ENCODE measurements at regions not wholly inside any gene's neighbourhood (a gene's known extent, or its start where the extent isn't known, plus 50 kb on each side); places are given as distances from the start of the nearest gene placed in this dataset.

- Mint-ChIP-seq H3K4me1 (no peaks in the 10 kb centered on the region), H3K36me3 (no peaks in the 10 kb centered on the region), H3K27me3 (peaks cover 12% of the 10 kb centered on the region), H3K27ac (no peak overlapping the region), H3K9me3 (peaks cover 2% of the 10 kb centered on the region), H3K4me3 (no peak overlapping the region)
- DNase-seq, result no peak
Observed at GRCh38 chr6:4516206-4516605, 260.0 kb upstream of the CDYL start.

- DNase-seq, result no peak
- Mint-ChIP-seq H3K4me3 (no peak overlapping the region), H3K36me3 (no peaks in the 10 kb centered on the region), H3K27ac (no peak overlapping the region), H3K27me3 (no peaks in the 10 kb centered on the region), H3K9me3 (no peaks in the 10 kb centered on the region), H3K4me1 (no peaks in the 10 kb centered on the region)
Observed at GRCh38 chr6:4513561-4513960, 262.6 kb upstream of the CDYL start.

GRCh38 chr6:4512051-4512471 lies 264.1 kb upstream of the CDYL start:
- Mint-ChIP-seq H3K36me3 (no peaks in the 10 kb centered on the region), H3K9me3 (no peaks in the 10 kb centered on the region), H3K27ac (no peak overlapping the region), H3K4me1 (no peaks in the 10 kb centered on the region), H3K4me3 (no peak overlapping the region), H3K27me3 (peaks cover 3% of the 10 kb centered on the region)
- no peak for DNase-seq

GRCh38 chr6:4511641-4512020 lies 264.6 kb upstream of the CDYL start:
- no peaks in the 10 kb centered on the region for H3K4me1 Mint-ChIP-seq
- no peak overlapping the region for H3K27ac Mint-ChIP-seq
- no peaks in the 10 kb centered on the region for H3K9me3 Mint-ChIP-seq
- no peak overlapping the region for H3K4me3 Mint-ChIP-seq
- H3K27me3 Mint-ChIP-seq, result peaks cover 5% of the 10 kb centered on the region
- H3K36me3 Mint-ChIP-seq, result no peaks in the 10 kb centered on the region
- DNase-seq, result no peak

DNA sequence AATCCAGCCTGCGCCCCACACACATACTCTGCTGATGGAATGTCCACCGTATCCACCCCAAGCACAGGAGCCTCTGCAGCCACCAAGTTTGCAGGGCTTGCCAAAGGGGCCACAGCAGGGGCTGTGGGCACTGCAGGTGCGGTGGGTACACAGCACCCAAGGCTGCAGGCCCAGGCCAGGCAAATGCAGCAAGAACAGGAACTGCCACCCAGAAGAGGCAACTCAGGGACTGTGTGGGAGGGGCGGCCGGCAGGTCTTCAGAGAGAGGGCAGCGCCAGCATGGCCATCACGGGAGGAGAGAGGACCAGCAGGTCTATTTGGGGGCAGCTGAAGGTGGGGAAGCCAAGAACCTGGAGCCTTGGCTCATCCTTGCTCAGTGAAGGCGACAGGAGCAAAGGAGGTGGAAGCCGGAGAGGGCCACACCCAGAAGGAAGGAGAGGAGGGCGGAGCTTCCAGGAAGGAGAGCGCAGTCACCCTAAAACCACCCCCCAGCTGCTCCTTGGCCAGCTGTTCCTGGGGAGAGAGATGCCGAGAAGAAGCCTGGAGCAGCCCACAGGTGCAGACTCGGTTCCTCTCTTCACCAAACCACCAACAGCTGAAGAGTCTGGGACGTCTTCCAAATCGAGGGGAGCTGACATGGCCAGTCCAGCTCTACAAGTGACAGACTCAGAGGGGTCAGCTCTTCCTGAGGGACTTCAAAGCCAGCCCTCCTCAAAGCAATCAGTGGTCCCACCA lies 265.1 kb upstream of the CDYL start:
- H3K27ac Mint-ChIP-seq, result no peak overlapping the region
- peaks cover 5% of the 10 kb centered on the region for H3K27me3 Mint-ChIP-seq

DNA sequence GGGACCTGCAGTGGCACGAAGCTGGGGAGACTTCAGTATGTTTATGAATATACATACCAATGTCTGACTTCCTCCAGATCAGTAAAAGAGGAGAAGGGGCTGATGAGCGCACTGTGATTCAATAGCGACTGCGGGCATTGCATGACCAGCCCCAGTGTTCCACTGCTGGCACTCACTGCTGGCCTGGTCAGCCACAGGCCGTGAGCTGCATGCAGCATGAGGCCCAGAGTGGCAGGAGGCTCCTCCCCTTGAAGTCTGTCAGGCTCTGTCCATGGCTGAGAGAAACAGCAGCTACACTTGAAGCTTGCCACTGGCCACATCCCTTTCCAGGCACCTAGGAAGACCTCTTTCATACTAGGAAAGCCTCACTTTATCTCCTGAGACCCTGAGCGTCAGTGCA lies 265.9 kb upstream of the CDYL start:
- H3K4me1 Mint-ChIP-seq, result no peaks in the 10 kb centered on the region
- peaks cover 6% of the 10 kb centered on the region for H3K27me3 Mint-ChIP-seq
- no peaks in the 10 kb centered on the region for H3K9me3 Mint-ChIP-seq
- H3K27ac Mint-ChIP-seq, result no peak overlapping the region
- no peaks in the 10 kb centered on the region for H3K36me3 Mint-ChIP-seq
- no peak for DNase-seq
- H3K4me3 Mint-ChIP-seq, result no peak overlapping the region

More for the DNA sequence above, 265.1 kb upstream of the CDYL start:
- no peak overlapping the region for H3K4me3 Mint-ChIP-seq
- no peaks in the 10 kb centered on the region for H3K4me1 Mint-ChIP-seq
- H3K9me3 Mint-ChIP-seq, result no peaks in the 10 kb centered on the region
- no peak for DNase-seq
- no peaks in the 10 kb centered on the region for H3K36me3 Mint-ChIP-seq

DNA sequence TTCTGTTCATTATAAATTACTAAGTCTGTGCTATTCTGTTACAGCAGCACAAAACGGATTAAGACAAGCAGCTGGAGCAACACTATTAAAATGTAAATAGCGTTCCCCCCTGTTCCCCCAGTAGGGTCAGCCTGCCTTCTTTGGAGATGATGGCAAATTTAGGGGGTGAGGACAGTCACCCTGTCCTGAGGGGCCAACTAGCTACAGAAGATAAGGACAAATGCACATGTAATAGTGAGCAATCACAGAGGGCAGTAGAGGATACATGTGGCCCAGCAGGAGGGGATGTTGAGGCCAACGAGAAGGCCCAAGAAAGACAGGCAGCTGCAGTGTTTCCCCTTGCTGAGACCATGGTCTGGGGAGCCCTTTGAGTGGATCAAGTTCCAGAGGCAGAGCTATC lies 266.7 kb upstream of the CDYL start:
- Mint-ChIP-seq H3K9me3 (no peaks in the 10 kb centered on the region), H3K36me3 (no peaks in the 10 kb centered on the region), H3K27ac (no peak overlapping the region), H3K4me3 (no peak overlapping the region), H3K27me3 (peaks cover 14% of the 10 kb centered on the region), H3K4me1 (no peaks in the 10 kb centered on the region)
- no peak for DNase-seq

DNA sequence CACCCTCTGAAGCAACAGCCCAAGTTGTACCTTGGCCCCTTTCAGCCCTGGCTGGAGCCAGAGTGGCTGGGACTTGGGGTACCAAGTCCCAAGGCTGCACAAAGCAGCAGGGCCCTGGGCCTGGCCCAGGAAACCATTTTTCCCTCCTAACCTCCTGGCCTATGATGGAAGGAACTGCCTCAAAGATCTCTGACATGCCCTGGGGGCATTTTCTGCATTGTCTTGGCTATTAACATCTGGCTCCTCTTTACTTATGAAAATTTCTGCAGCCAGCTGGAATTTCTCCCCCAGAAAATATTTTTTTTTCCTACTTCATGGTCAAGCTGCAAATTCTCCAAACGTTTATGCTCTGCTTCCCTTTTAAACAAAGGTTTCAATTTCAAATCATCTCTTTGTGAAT lies 269.4 kb upstream of the CDYL start:
- Mint-ChIP-seq H3K36me3 (no peaks in the 10 kb centered on the region), H3K27me3 (peaks cover 33% of the 10 kb centered on the region), H3K9me3 (no peaks in the 10 kb centered on the region), H3K4me1 (no peaks in the 10 kb centered on the region), H3K4me3 (no peak overlapping the region), H3K27ac (no peak overlapping the region)
- DNase-seq, result no peak

DNA sequence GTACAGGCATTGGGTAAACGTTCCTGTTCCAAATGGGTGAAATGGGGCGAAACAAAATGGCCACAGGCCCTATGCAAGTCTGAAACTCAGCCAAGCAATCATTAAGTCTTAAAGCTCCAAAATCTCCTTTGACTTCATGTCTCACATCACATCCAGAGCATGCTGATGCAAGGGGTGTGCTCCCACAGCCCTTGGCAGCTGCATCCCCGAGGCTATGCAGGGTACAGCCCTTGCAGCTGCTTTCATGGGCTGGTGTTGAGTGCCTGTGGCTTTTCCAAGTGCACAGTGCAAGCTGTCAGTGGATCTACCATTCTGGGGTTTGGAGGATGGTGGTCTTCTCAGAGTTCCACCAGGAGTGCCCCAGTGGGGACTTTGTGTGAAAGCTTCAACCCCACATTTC lies 270.0 kb upstream of the CDYL start:
- Mint-ChIP-seq H3K9me3 (no peaks in the 10 kb centered on the region), H3K27me3 (peaks cover 33% of the 10 kb centered on the region), H3K36me3 (no peaks in the 10 kb centered on the region), H3K4me3 (no peak overlapping the region), H3K4me1 (no peaks in the 10 kb centered on the region), H3K27ac (no peak overlapping the region)
- DNase-seq, result no peak

- Mint-ChIP-seq H3K36me3 (no peaks in the 10 kb centered on the region), H3K4me3 (no peak overlapping the region), H3K27ac (no peak overlapping the region), H3K9me3 (no peaks in the 10 kb centered on the region), H3K27me3 (peaks cover 33% of the 10 kb centered on the region), H3K4me1 (no peaks in the 10 kb centered on the region)
- no peak for DNase-seq
Observed at GRCh38 chr6:4504700-4505099, 271.5 kb upstream of the CDYL start.

GRCh38 chr6:4503700-4504099 lies 272.5 kb upstream of the CDYL start:
- no peaks in the 10 kb centered on the region for H3K4me1 Mint-ChIP-seq
- H3K4me3 Mint-ChIP-seq, result no peak overlapping the region
- H3K36me3 Mint-ChIP-seq, result no peaks in the 10 kb centered on the region
- no peaks in the 10 kb centered on the region for H3K9me3 Mint-ChIP-seq
- no peak for DNase-seq
- no peak overlapping the region for H3K27ac Mint-ChIP-seq
- peaks cover 33% of the 10 kb centered on the region for H3K27me3 Mint-ChIP-seq

GRCh38 chr6:4496284-4496683 lies 279.9 kb upstream of the CDYL start:
- Mint-ChIP-seq H3K4me3 (no peak overlapping the region), H3K27me3 (no peaks in the 10 kb centered on the region), H3K9me3 (no peaks in the 10 kb centered on the region)

GRCh38 chr6:4491501-4492260 lies 284.5 kb upstream of the CDYL start:
- DNase-seq, result no peak
- H3K9me3 Mint-ChIP-seq, result peaks cover 15% of the 10 kb centered on the region
- no peak overlapping the region for H3K4me3 Mint-ChIP-seq
- no peak overlapping the region for H3K27ac Mint-ChIP-seq
- H3K27me3 Mint-ChIP-seq, result peaks cover 5% of the 10 kb centered on the region
- H3K36me3 Mint-ChIP-seq, result peaks cover 3% of the 10 kb centered on the region
- H3K4me1 Mint-ChIP-seq, result no peaks in the 10 kb centered on the region

More at GRCh38 chr6:4496284-4496683, 279.9 kb upstream of the CDYL start:
- no peaks in the 10 kb centered on the region for H3K36me3 Mint-ChIP-seq
- DNase-seq, result no peak
- no peaks in the 10 kb centered on the region for H3K4me1 Mint-ChIP-seq
- H3K27ac Mint-ChIP-seq, result no peak overlapping the region

DNA sequence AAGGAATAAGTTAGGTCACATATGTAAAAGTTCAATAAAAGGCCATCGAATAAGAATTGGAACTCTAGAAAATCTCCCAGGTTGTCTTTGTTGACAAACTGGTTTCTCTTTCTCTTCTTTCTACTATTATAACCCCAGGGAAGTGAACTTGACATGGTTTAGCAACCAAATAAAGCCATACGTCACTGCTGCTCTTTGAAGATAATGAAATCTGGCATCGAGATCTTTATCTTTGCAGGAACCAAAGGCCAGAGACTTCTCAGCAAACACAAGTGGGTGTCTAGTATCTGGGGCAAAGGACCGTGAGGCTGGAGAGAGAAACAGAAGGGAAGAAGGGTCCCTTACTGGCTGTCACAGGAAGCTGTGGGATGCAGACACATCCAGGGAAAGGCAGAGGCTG lies 286.7 kb upstream of the CDYL start:
- peaks cover 15% of the 10 kb centered on the region for H3K9me3 Mint-ChIP-seq
- DNase-seq, result no peak
- H3K27ac Mint-ChIP-seq, result no peak overlapping the region
- peaks cover 3% of the 10 kb centered on the region for H3K36me3 Mint-ChIP-seq
- H3K4me3 Mint-ChIP-seq, result no peak overlapping the region
- peaks cover 5% of the 10 kb centered on the region for H3K27me3 Mint-ChIP-seq
- no peaks in the 10 kb centered on the region for H3K4me1 Mint-ChIP-seq

- H3K27ac Mint-ChIP-seq, result no peak overlapping the region
- no peak for DNase-seq
- peaks cover 15% of the 10 kb centered on the region for H3K9me3 Mint-ChIP-seq
- peaks cover 3% of the 10 kb centered on the region for H3K36me3 Mint-ChIP-seq
- H3K27me3 Mint-ChIP-seq, result peaks cover 5% of the 10 kb centered on the region
- no peak overlapping the region for H3K4me3 Mint-ChIP-seq
- no peaks in the 10 kb centered on the region for H3K4me1 Mint-ChIP-seq
Observed at GRCh38 chr6:4488389-4488788, 287.8 kb upstream of the CDYL start.

GRCh38 chr6:4487538-4487937 lies 288.7 kb upstream of the CDYL start:
- peaks cover 8% of the 10 kb centered on the region for H3K27me3 Mint-ChIP-seq
- no peak overlapping the region for H3K27ac Mint-ChIP-seq

More at GRCh38 chr6:4487538-4487937, 288.7 kb upstream of the CDYL start:
- Mint-ChIP-seq H3K36me3 (peaks cover 3% of the 10 kb centered on the region), H3K4me1 (no peaks in the 10 kb centered on the region), H3K4me3 (no peak overlapping the region), H3K9me3 (peaks cover 15% of the 10 kb centered on the region)
- peak; percentile 3 for DNase-seq
